Left ventricle myocardium inferior (tissue), 1 donor: ENCODE measurements at regions not wholly inside any gene's neighbourhood (a gene's known extent, or its start where the extent isn't known, plus 50 kb on each side); places are given as distances from the start of the nearest gene placed in this dataset.

Experiments
- DNase-seq: peaks from one replicate; pipeline ENCODE4 v3.0.0-alpha.2; 2020
- H3K27ac ChIP-seq: fragments of 200-600 bp; replicated peaks from 2 replicates; pipeline ENCODE4 v1.8.0; 2021
- H3K27me3 ChIP-seq: fragments of 200-600 bp; 2 replicates; pipeline ENCODE4 v1.8.0; 2021; ENCODE audit warnings: low read depth
- H3K36me3 ChIP-seq: fragments of 200-600 bp; 2 replicates; pipeline ENCODE4 v1.8.0; 2021
- H3K4me1 ChIP-seq: fragments of 200-600 bp; 2 replicates; pipeline ENCODE4 v1.8.0; 2021
- H3K4me3 ChIP-seq: fragments of 200-600 bp; 2 replicates; pipeline ENCODE4 v1.8.0; 2021; ENCODE audit warnings: mild to moderate bottlenecking, moderate library complexity
- H3K9me3 ChIP-seq: fragments of 200-600 bp; replicated peaks from 2 replicates; pipeline ENCODE4 v1.8.0; 2021
- CTCF ChIP-seq: fragments of 200-600 bp; IDR thresholded peaks from 2 replicates; pipeline ENCODE4 v1.8.0; 2021; ENCODE audit warnings: antibody characterized with exemption, mild to moderate bottlenecking, borderline replicate concordance
- intact Hi-C: fragments of 100-400 bp; cut with micrococcal nuclease; formaldehyde crosslinking; loops from one replicate; pipeline ENCODE4 v1.11.0; 2022
- donor health status: DM: no; HTN: yes; CAD: no; lungs with severe emphysema.

GRCh38 chr11:107151579-107151978 is 133.3 kb upstream of the GUCY1A2 start:
- Histone ChIP-seq H3K4me3 (no peak overlapping the region), H3K9me3 (peaks cover 8% of the 10 kb centered on the region), H3K4me1 (no peaks in the 10 kb centered on the region), H3K27ac (no peak overlapping the region), H3K36me3 (no peaks in the 10 kb centered on the region), H3K27me3 (no peaks in the 10 kb centered on the region)
- intact Hi-C loops = no loop called here
- DNase-seq = no peak
- TF ChIP-seq CTCF = no peak

GRCh38 chr11:107151158-107151557 is 132.9 kb upstream of the GUCY1A2 start:
- H3K36me3 ChIP-seq = no peaks in the 10 kb centered on the region
- no peak for DNase-seq
- peaks cover 8% of the 10 kb centered on the region for H3K9me3 ChIP-seq
- no peaks in the 10 kb centered on the region for H3K4me1 ChIP-seq
- H3K27ac ChIP-seq = no peak overlapping the region
- H3K4me3 ChIP-seq = no peak overlapping the region
- H3K27me3 ChIP-seq = no peaks in the 10 kb centered on the region
- no peak for TF ChIP-seq CTCF
- intact Hi-C loops = no loop called here

GRCh38 chr11:107140983-107141382 is 122.7 kb upstream of the GUCY1A2 start:
- no peak overlapping the region for H3K4me3 ChIP-seq
- no peaks in the 10 kb centered on the region for H3K36me3 ChIP-seq
- no peaks in the 10 kb centered on the region for H3K27me3 ChIP-seq
- H3K9me3 ChIP-seq = peaks cover 26% of the 10 kb centered on the region
- no peak for DNase-seq
- no peak for TF ChIP-seq CTCF
- H3K4me1 ChIP-seq = no peaks in the 10 kb centered on the region
- H3K27ac ChIP-seq = no peak overlapping the region
- intact Hi-C loops = no loop called here

GRCh38 chr11:107139396-107139795 is 121.1 kb upstream of the GUCY1A2 start:
- H3K27me3 ChIP-seq = no peaks in the 10 kb centered on the region
- no peak overlapping the region for H3K27ac ChIP-seq
- no peak overlapping the region for H3K4me3 ChIP-seq
- intact Hi-C loops = no loop called here
- no peak for DNase-seq
- no peak for TF ChIP-seq CTCF
- H3K9me3 ChIP-seq = peaks cover 29% of the 10 kb centered on the region
- H3K4me1 ChIP-seq = no peaks in the 10 kb centered on the region
- H3K36me3 ChIP-seq = no peaks in the 10 kb centered on the region

- Histone ChIP-seq H3K27ac (no peak overlapping the region), H3K4me1 (no peaks in the 10 kb centered on the region), H3K9me3 (peaks cover 29% of the 10 kb centered on the region), H3K27me3 (no peaks in the 10 kb centered on the region), H3K4me3 (no peak overlapping the region), H3K36me3 (no peaks in the 10 kb centered on the region)
- no peak for DNase-seq
- intact Hi-C loops = no loop called here
- no peak for TF ChIP-seq CTCF
Observed at GRCh38 chr11:107136892-107137291, 118.6 kb upstream of the GUCY1A2 start.

GRCh38 chr11:107131756-107132155 is 113.5 kb upstream of the GUCY1A2 start:
- DNase-seq = no peak
- H3K27ac ChIP-seq = no peak overlapping the region
- H3K36me3 ChIP-seq = no peaks in the 10 kb centered on the region
- H3K4me3 ChIP-seq = no peak overlapping the region
- intact Hi-C loops = no loop called here
- no peaks in the 10 kb centered on the region for H3K4me1 ChIP-seq
- H3K27me3 ChIP-seq = no peaks in the 10 kb centered on the region
- peaks cover 19% of the 10 kb centered on the region for H3K9me3 ChIP-seq
- no peak for TF ChIP-seq CTCF
